Esophagus muscularis mucosa (tissue), 4 donors: ENCODE measurements at regions not wholly inside any gene's neighbourhood (a gene's known extent, or its start where the extent isn't known, plus 50 kb on each side); places are given as distances from the start of the nearest gene placed in this dataset.

Experiments
- DNase-seq: peaks from one replicate; pipeline ENCODE4 v3.0.0-alpha.2; 2017; ENCODE audit errors: extremely low spot score
- H3K27ac ChIP-seq, 4 donors: fragments of 200-600 bp; sonication (generic); replicated peaks in 1 of 4; 1 replicate in 3 of 4; 2 replicates in 1 of 4; pipeline ENCODE4 v1.5.1; 2016 to 2019; ENCODE audit warnings: mild to moderate bottlenecking in 1 of 4
- H3K27me3 ChIP-seq, 4 donors: fragments of 200-600 bp; sonication (generic); one replicate each; pipeline versions ENCODE4 v1.5.1 to v1.6.0; 2016 to 2019
- H3K36me3 ChIP-seq, 4 donors: fragments of 200-600 bp; sonication (generic); one replicate each; pipeline ENCODE4 v1.5.1; 2016 to 2019
- H3K4me1 ChIP-seq, 4 donors: fragments of 200-600 bp; sonication (generic); one replicate each; pipeline ENCODE4 v1.5.1; 2016 to 2019
- H3K4me3 ChIP-seq, 4 donors: fragments of 200-600 bp; sonication (generic); 1 replicate in 2 of 4; 2 replicates in 2 of 4; pipeline ENCODE4 v1.5.1; 2016 to 2019; ENCODE audit warnings: mild to moderate bottlenecking in 4 of 4, moderate library complexity in 1 of 4
- H3K9me3 ChIP-seq, 4 donors: fragments of 200-600 bp; sonication (generic); 1 replicate in 3 of 4; 2 replicates in 1 of 4; pipeline ENCODE4 v1.5.1; 2016 to 2019
- EP300 ChIP-seq: sonication (generic); formaldehyde crosslinking; IDR thresholded peaks from one replicate; pipeline ENCODE4 v1.6.1; 2017; ENCODE audit warnings: antibody characterized with exemption
- POLR2A ChIP-seq: fragments of 450-650 bp; IDR thresholded peaks from one replicate; pipeline ENCODE4 v1.6.1; 2017; ENCODE audit warnings: antibody characterized with exemption, moderate library complexity, mild to moderate bottlenecking, low read depth
- POLR2AphosphoS5 ChIP-seq, 2 donors: sonication (generic); formaldehyde crosslinking; IDR thresholded peaks; one replicate each; pipeline ENCODE4 v1.6.1; 2017; ENCODE audit warnings: antibody characterized with exemption in 2 of 2
- WGBS: methylation state at CpG from one replicate; pipeline ENCODE4 v1.1.5; 2018; 5-methylcytosine and 5-hydroxymethylcytosine counted together
- intact Hi-C: fragments of 100-400 bp; cut with DNase I; formaldehyde crosslinking; loops from one replicate; pipeline ENCODE4 v1.15.1; 2023
- TF ChIP-seq, protein P1 (sequence below), 3 experiments: fragments of 200-600 bp in 2 of 3; fragments of 450-650 bp in 1 of 3; sonication (generic) in 2 of 3; IDR thresholded peaks; one replicate each; pipeline ENCODE4 v1.5.1; 2017 to 2019; ENCODE audit warnings: antibody characterized with exemption in 3 of 3, mild to moderate bottlenecking in 2 of 3, moderate library complexity in 1 of 3

DNA sequence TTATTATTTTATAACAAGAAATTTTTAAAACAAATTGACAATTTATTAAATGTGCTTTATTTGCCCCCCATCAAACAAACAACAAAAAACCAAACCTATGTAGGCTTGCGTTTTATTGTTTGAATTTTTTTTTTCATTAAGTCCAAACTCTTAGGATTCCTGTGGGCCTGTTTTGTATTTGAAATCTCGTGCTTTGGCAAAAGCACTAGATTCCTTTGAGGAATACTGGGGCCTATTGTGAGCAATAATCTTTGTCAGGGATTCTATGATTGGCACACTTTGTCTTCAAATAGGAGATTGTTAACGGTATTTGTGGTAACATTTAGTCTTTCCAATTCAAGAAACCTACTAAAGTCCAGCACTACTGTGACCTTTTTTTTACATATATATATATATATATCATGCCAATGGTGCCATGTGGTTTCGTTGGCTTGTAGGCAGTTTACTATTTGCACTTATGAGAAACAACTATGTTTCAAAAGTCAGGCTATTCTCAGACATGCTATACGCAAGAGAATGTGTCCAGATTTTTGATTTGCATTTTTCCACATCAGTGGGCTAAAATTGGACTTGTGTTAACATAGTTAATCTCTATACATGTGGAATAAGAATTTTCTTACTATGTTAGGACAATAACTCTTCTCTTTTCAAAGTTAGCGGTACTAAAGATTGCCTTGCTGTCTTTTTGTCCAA is 70.4 kb upstream of the GREM2 start:
- DNase-seq = no peak
- H3K36me3 ChIP-seq = no peaks in the 10 kb centered on the region
- no peaks in the 10 kb centered on the region for H3K27me3 ChIP-seq
- H3K9me3 ChIP-seq = no peaks in the 10 kb centered on the region
- no peak overlapping the region for H3K4me3 ChIP-seq
- H3K27ac ChIP-seq = no peak overlapping the region
- no peak for TF ChIP-seq EP300
- TF ChIP-seq POLR2A = no peak
- TF ChIP-seq, protein P1, sequence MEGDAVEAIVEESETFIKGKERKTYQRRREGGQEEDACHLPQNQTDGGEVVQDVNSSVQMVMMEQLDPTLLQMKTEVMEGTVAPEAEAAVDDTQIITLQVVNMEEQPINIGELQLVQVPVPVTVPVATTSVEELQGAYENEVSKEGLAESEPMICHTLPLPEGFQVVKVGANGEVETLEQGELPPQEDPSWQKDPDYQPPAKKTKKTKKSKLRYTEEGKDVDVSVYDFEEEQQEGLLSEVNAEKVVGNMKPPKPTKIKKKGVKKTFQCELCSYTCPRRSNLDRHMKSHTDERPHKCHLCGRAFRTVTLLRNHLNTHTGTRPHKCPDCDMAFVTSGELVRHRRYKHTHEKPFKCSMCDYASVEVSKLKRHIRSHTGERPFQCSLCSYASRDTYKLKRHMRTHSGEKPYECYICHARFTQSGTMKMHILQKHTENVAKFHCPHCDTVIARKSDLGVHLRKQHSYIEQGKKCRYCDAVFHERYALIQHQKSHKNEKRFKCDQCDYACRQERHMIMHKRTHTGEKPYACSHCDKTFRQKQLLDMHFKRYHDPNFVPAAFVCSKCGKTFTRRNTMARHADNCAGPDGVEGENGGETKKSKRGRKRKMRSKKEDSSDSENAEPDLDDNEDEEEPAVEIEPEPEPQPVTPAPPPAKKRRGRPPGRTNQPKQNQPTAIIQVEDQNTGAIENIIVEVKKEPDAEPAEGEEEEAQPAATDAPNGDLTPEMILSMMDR (IDR thresholded peaks at IDR 0.05) = no peak
- TF ChIP-seq POLR2AphosphoS5 (IDR thresholded peaks at IDR 0.05) = no peak
- H3K4me1 ChIP-seq = no peaks in the 10 kb centered on the region
- WGBS = 66% methylated on average over 6 of the region's 6 CpGs
- intact Hi-C loops = no loop called here

DNA sequence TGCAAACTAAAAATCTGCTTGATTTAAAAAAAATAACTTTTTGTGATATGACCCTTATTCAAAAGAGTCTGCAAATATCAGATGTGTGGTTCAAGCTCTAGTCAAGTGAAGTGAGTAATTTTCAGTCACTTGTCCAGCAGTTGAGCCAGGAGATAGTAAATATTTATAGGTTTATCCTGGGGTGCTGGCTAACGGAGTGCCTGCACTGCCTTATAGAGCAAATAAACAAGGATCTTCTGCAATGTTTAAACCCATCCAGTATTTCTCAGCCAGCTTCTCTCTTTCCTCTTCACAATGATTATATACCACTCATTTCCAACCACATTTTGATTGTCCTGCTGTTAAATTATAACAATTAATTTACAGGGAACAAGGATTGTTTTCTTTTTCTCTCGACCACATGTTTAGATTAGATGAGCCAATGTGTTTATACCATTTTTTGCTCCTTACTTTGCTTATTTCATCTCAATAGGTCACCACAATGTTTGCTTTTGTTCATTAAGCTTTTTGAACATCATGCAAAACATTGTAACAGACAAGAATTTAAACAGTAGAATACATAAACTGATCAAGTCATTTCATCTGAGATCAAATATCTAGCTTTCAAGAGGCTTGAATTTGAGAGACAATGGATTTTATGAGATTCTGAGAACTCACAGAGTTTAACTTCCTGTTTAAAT is 60.3 kb upstream of the GREM2 start:
- H3K27ac ChIP-seq = no peak overlapping the region
- DNase-seq = peak; percentile 17
- H3K9me3 ChIP-seq = no peaks in the 10 kb centered on the region
- intact Hi-C loops = no loop called here
- no peaks in the 10 kb centered on the region for H3K27me3 ChIP-seq
- peaks cover 0 to 5% (median 0%) of the 10 kb centered on the region in 4 donors for H3K4me1 ChIP-seq
- 21% methylated on average over 2 of the region's 2 CpGs for WGBS
- H3K36me3 ChIP-seq = no peaks in the 10 kb centered on the region
- no peak for TF ChIP-seq POLR2AphosphoS5 (IDR thresholded peaks at IDR 0.05)
- TF ChIP-seq, protein P1 (IDR thresholded peaks at IDR 0.05) = no peak
- TF ChIP-seq EP300 = no peak
- TF ChIP-seq POLR2A = no peak
- H3K4me3 ChIP-seq = no peak overlapping the region

DNA sequence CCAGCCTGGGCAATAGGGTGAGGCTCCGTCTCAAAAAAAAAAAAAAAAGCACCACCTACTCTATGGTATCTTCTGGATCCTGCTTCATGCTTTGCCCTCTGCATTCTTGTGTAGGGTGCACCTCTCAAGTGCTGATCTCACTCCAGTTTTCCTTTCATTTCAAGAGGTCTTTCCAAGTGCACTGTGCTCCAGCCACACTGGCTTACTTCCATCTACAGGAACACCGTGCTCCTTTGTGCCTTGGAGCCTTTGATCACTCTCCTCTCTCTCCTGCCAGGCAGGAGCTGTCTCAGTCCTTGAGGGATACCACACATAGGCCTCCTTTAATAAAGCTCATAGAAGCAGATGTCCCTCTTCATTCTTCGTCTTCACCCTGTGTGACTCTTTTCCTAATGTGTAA is 55.4 kb upstream of the GREM2 start:
- 65% methylated on average over 3 of the region's 3 CpGs for WGBS
- Histone ChIP-seq H3K36me3 (no peaks in the 10 kb centered on the region), H3K27ac (no peak overlapping the region), H3K27me3 (no peaks in the 10 kb centered on the region), H3K9me3 (no peaks in the 10 kb centered on the region), H3K4me3 (no peak overlapping the region), H3K4me1 (peaks cover 0 to 3% (median 0%) of the 10 kb centered on the region in 4 donors)
- TF ChIP-seq POLR2A (no peak), POLR2AphosphoS5 (IDR thresholded peaks at IDR 0.05) (no peak), EP300 (no peak)
- TF ChIP-seq, protein P1 (IDR thresholded peaks at IDR 0.05) = no peak
- no peak for DNase-seq
- intact Hi-C loops = no loop called here

DNA sequence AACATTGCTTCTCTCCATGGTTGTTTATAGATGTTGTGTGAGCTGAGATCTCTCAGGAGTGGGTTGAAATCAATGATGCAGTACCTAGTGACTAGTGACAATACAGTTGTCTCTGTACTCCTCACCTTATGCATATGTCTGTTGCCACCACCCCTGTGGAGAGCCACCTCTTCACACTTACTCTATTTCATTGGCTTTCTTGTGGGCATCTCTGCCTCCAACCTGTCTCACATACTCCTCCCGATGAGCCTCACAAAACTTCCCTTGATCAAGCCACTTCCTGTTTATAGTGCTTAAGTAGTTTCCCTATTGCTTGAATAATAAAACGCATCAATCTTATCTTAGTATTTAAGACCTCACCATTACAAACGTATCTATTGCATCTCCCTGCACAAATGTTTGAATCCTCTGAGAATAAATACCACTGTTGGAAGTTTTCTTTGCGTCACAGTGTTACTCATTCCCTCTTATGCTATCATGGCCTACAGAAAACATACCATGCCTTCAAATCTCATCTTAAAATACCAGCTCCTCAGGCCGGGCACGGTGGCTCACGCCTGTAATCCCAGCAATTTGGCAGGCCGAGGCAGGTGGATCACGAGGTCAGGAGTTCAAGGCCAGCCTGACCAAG is 54.7 kb upstream of the GREM2 start:
- intact Hi-C loops = no loop called here
- H3K4me1 ChIP-seq = no peaks in the 10 kb centered on the region
- no peak overlapping the region for H3K4me3 ChIP-seq
- H3K27ac ChIP-seq = no peak overlapping the region
- DNase-seq = no peak
- no peaks in the 10 kb centered on the region for H3K27me3 ChIP-seq
- 85% methylated on average over 9 of the region's 9 CpGs for WGBS
- TF ChIP-seq EP300 = no peak
- TF ChIP-seq POLR2AphosphoS5 (IDR thresholded peaks at IDR 0.05) = no peak
- TF ChIP-seq, protein P1 (IDR thresholded peaks at IDR 0.05) = no peak
- no peak for TF ChIP-seq POLR2A
- no peaks in the 10 kb centered on the region for H3K36me3 ChIP-seq
- H3K9me3 ChIP-seq = no peaks in the 10 kb centered on the region
